Peyer's patch (tissue), 4 donors: ENCODE measurements at regions not wholly inside any gene's neighbourhood (a gene's known extent, or its start where the extent isn't known, plus 50 kb on each side); places are given as distances from the start of the nearest gene placed in this dataset.

ENCODE experiments used
- DNase-seq, 3 donors: peaks; one replicate each; pipeline ENCODE4 v3.0.0-alpha.2; 2017 to 2019
- H3K27ac ChIP-seq, 4 donors: fragments of 200-600 bp; sonication (generic); one replicate each; pipeline ENCODE4 v1.5.1; 2016 to 2019
- H3K27me3 ChIP-seq, 2 donors: fragments of 200-600 bp; sonication (generic); one replicate each; pipeline ENCODE4 v1.5.1; 2019
- H3K36me3 ChIP-seq, 3 donors: fragments of 200-600 bp; sonication (generic); one replicate each; pipeline ENCODE4 v1.5.1; 2016 to 2019
- H3K4me1 ChIP-seq, 4 donors: fragments of 200-600 bp; sonication (generic); one replicate each; pipeline ENCODE4 v1.5.1; 2016 to 2019
- H3K4me3 ChIP-seq, 4 donors: fragments of 200-600 bp; sonication (generic); 1 replicate in 3 of 4; 2 replicates in 1 of 4; pipeline ENCODE4 v1.5.1; 2016 to 2019; ENCODE audit warnings: mild to moderate bottlenecking in 1 of 4
- H3K9me3 ChIP-seq, 4 donors: fragments of 200-600 bp; sonication (generic); one replicate each; pipeline ENCODE4 v1.5.1; 2016 to 2019; ENCODE audit warnings: mild to moderate bottlenecking in 1 of 4
- CTCF ChIP-seq, 6 experiments: fragments of 450-650 bp in 4 of 6; fragments of 200-600 bp in 2 of 6; sonication (generic) in 1 of 6; IDR thresholded peaks; one replicate each; pipeline ENCODE4 v1.5.1; 2017 to 2019; ENCODE audit warnings: antibody characterized with exemption in 6 of 6, mild to moderate bottlenecking in 3 of 6, moderate library complexity in 1 of 6
- POLR2A ChIP-seq, 2 donors: fragments of 450-650 bp; IDR thresholded peaks; one replicate each; pipeline ENCODE4 v1.5.1; 2017; ENCODE audit warnings: antibody characterized with exemption in 2 of 2, mild to moderate bottlenecking in 2 of 2, moderate library complexity in 2 of 2

DNA sequence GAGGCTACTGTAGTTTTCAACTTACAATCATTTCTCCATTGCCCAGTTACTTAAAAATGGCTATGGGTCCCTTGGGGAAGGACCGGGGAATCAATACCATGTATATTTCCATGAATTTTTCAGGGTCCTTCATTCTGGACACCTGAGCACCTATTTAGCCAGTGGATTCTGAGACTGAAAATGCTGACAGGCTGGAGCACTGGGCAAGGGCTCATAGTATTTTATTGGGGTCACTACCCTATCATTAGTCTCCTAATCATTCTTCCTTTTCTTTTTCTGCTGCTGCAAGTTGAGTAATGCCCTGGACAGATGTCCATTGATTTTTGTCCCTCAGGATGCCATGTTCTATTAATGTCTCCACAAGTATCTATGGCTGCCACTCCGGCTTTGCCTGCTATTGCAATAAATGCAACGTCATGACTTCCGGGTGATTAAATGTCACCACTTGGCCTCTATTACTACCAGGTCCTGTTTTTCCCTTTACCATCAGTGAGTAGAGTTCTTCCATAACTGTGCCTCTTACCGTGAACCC lies 279.3 kb upstream of the FBXL7 start:
- H3K4me3 ChIP-seq, result no peak overlapping the region
- no peaks in the 10 kb centered on the region for H3K9me3 ChIP-seq
- DNase-seq, result no peak
- TF ChIP-seq POLR2A (IDR thresholded peaks at IDR 0.05), result no peak
- TF ChIP-seq CTCF (IDR thresholded peaks at IDR 0.05), result no peak
- H3K36me3 ChIP-seq, result no peaks in the 10 kb centered on the region
- no peaks in the 10 kb centered on the region for H3K4me1 ChIP-seq
- no peaks in the 10 kb centered on the region for H3K27me3 ChIP-seq
- H3K27ac ChIP-seq, result no peak overlapping the region

- H3K4me3 ChIP-seq, result no peak overlapping the region
- H3K27ac ChIP-seq, result no peak overlapping the region
- TF ChIP-seq POLR2A (IDR thresholded peaks at IDR 0.05), result no peak
- no peak for TF ChIP-seq CTCF (IDR thresholded peaks at IDR 0.05)
- H3K36me3 ChIP-seq, result no peaks in the 10 kb centered on the region
- H3K4me1 ChIP-seq, result no peaks in the 10 kb centered on the region
- no peaks in the 10 kb centered on the region for H3K27me3 ChIP-seq
- no peaks in the 10 kb centered on the region for H3K9me3 ChIP-seq
- DNase-seq, result no peak
Observed at GRCh38 chr5:15215056-15215455, 284.9 kb upstream of the FBXL7 start.

DNA sequence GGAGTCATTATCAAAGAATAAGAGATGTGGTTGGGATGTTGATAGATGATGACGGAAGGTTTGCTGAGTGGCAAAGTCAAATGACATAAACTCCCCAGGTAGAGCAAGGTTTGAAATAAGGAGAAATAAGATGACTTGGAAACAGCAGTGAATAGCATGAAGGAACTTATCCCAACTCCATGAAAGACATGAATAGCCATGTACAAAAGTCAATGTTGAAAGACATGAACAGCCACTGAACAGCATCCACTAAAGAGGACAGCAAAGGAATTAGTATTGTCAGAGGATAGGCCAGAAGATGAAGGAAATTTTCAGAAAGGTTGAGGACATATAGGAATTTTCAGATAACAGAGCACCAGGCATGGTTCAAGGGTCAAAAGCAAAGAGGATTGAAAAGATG lies 286.0 kb upstream of the FBXL7 start:
- Histone ChIP-seq H3K36me3 (no peaks in the 10 kb centered on the region), H3K27ac (no peak overlapping the region)

DNA sequence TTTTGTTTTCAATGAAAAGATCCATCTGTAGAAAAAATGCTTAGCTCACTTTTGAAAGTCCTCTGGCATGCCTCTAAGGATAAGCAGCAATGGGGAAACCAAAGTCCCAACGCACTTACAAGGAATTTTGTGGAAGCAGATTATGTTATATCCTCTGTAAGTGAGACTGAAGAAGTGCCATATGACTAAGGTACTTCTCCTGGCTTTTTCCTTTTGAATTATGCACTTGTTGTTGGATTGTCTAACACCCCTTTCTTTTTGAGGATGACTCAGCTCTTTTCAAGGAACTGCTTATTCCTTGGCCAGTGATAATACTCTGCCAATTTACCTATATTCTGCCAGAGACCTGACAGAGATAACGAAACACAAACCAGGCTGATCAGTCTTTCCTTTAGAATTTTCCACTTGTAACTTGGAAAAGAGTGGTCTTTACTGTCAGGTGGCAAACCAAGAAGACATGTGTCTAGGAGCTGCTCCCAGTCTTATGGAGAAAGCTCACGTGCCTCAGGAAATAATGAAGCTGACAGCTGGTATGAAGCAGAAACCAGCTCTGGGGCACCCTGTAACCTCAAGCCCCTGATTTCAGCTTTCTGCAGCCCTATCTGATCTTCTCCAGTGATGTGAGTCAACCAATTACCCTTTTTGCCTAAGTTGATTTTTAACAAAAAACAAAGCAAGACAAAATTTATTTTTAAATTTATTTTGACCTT lies 290.8 kb upstream of the FBXL7 start:
- no peaks in the 10 kb centered on the region for H3K27me3 ChIP-seq
- H3K4me1 ChIP-seq, result no peaks in the 10 kb centered on the region
- H3K27ac ChIP-seq, result no peak overlapping the region
- DNase-seq, result no peak
- H3K36me3 ChIP-seq, result no peaks in the 10 kb centered on the region
- TF ChIP-seq CTCF (IDR thresholded peaks at IDR 0.05), result no peak
- no peak for TF ChIP-seq POLR2A (IDR thresholded peaks at IDR 0.05)
- no peak overlapping the region for H3K4me3 ChIP-seq
- no peaks in the 10 kb centered on the region for H3K9me3 ChIP-seq

More for the DNA sequence above, 286.0 kb upstream of the FBXL7 start:
- H3K27me3 ChIP-seq, result no peaks in the 10 kb centered on the region
- no peaks in the 10 kb centered on the region for H3K4me1 ChIP-seq
- TF ChIP-seq POLR2A (IDR thresholded peaks at IDR 0.05) (no peak), CTCF (IDR thresholded peaks at IDR 0.05) (no peak)
- no peak overlapping the region for H3K4me3 ChIP-seq
- no peaks in the 10 kb centered on the region for H3K9me3 ChIP-seq
- no peak for DNase-seq

- Histone ChIP-seq H3K27me3 (no peaks in the 10 kb centered on the region), H3K27ac (no peak overlapping the region), H3K9me3 (no peaks in the 10 kb centered on the region), H3K4me3 (no peak overlapping the region), H3K4me1 (no peaks in the 10 kb centered on the region), H3K36me3 (no peaks in the 10 kb centered on the region)
- DNase-seq, result no peak
- TF ChIP-seq POLR2A (IDR thresholded peaks at IDR 0.05) (no peak), CTCF (IDR thresholded peaks at IDR 0.05) (no peak)
Observed at GRCh38 chr5:15206133-15206532, 293.8 kb upstream of the FBXL7 start.
